HG02943 (cell line): ENCODE measurements at regions not wholly inside any gene's neighbourhood (a gene's known extent, or its start where the extent isn't known, plus 50 kb on each side); places are given as distances from the start of the nearest gene placed in this dataset.
"Not testable (repeated sequence)": the region's sequence is repeated elsewhere in the genome, so short reads cannot be mapped to it uniquely, and the experiment has no call there.

Experiments used
- ATAC-seq: cut with Tn5 transposase; IDR thresholded peaks from one replicate; pipeline ENCODE4 v1.9.1; 2021; ENCODE audit warnings: mild to moderate bottlenecking, low read depth, moderate library complexity; ENCODE audit not compliant: unreplicated experiment

DNA sequence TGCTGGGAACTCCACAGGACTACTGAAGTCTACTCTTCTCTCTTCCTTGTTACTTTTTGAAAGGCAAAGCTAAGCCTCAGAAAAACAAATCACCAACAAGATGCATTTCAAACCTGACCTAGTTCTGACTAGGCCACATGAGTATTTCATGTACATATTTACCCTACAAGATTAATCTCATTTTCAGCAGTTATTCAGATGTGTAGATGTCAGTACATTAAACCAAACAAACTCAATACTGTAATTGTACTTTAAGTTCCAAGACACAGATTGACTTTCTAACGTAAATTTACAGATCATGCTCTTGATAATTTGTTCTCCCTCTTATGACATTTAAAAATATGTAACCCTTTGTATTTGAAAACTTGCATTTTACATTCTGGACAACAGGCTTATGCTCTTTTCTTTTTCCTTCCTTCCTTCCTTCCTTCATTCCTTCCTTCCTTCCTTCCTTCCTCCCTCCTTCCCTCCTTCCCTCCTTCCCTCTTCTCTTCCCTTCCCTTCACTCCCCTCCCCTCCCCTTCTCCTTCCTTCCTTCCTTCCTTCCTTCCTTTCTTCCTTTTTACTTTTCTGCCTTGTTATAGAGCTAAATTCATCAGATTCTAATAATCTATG lies 1653.4 kb downstream of the EFNA5 start:
- no peak for ATAC-seq

DNA sequence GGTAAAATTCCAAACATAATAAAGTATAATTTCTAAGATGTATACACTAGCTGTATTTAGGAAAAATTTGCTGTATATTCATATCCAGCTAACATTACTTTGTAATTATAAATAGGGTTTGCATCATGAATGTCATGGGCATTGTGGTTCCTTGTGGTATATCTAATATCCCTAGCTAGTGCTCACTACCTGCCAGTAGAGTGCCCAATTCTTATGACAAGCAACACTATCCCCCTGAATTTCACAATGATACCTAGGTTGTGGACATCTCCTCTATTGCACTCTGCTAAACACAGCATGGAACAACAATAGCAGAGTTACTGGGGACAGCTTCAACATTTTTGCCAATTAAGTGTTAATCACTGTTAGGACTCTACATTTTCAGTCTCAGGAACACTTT lies 1656.5 kb downstream of the EFNA5 start:
- no peak for ATAC-seq

DNA sequence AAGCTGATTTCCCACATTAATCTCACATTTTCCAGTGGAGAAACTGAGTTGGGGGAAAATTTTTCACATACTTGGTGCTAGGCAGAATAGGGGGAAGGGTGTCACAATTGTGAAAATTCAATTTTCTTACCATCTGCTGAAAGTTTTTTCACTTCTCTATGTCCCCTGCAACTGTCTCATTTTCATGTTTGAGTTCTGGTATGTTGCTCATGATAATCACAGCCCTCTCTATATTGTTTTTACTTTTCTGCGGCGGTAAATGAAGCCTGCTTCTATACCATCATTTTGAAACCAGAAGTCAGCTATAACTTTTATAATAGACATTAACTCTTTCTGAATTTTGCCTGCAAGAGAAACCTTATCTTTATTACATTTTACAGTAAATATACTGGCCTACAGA lies 1664.5 kb downstream of the EFNA5 start:
- ATAC-seq, result no peak

DNA sequence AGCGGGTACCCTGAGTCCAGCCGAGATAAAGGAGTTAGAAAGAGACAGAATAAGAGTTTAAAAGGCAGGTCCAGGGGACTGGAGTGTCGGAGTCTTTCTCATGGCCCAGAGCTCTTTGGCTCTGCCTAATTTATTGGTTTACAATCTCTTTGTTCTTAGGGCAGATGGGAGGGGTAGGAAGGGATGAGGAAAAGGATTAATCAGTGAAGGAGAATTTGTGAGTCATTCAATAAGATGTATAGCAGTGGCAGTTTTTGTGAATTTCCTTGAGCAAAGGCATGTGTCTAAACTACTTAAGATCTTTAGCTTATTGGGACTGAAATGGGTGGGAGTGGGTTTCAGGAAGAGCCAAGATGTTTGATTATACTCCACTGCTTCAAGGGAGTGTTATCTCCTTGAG lies 1671.7 kb downstream of the EFNA5 start:
- ATAC-seq, result not testable (repeated sequence)

DNA sequence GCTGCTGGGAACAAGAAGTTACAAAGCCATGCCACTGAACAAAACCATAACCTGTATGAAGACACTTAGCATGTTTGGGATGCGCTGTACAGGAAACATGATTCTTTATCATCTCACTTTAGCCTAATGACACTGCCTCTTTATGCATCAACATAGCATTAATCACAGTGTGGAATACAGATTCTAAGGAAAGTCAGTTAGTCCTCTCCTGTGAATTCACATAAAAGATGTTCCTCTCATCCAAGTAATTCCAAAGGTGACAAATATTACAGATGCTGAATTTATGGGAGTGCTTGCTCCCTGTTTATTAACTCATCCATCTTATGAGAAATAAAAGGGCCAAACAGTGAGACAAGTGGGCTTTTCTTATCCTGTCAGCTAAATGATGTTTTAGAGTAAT lies 1677.7 kb downstream of the EFNA5 start:
- no peak for ATAC-seq

DNA sequence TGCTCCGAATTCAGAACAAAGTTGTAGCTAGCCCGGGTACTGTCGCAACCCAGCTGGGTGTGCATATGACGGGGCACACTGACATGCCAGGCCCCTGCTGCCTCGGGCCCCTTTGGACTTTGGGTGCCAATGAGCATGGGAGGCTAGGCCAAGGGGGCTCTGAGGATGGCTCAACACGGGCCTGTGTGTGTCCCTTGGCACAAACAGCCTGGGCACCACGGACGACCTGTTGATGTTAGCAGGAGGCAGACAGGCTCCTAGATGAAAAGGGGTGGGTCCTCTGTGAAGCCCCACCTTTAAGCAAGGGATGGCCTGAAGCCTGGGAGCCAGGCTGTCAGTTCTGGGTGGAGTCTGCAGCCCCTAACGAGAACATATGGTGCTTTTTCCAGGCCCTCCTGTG lies 1688.2 kb downstream of the EFNA5 start:
- ATAC-seq, result no peak

DNA sequence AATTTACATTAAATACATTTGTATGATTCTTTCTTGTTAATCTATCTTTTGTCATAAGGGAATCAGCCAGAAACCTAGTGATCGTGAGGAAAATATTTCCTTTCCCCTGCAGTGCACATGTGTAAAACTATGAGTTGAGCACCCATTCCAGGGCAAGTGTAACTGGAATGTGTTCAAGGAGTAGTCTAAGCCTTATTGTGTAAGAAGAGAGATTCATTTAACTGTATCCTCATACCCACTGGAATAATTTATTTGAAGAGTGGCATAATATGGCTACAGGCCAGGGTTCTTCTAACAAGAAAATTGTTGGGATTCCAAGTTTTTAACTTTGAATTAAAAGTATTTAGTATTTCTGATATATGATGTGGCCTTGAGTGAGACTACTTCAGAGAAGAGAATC lies 1692.7 kb downstream of the EFNA5 start:
- no peak for ATAC-seq

DNA sequence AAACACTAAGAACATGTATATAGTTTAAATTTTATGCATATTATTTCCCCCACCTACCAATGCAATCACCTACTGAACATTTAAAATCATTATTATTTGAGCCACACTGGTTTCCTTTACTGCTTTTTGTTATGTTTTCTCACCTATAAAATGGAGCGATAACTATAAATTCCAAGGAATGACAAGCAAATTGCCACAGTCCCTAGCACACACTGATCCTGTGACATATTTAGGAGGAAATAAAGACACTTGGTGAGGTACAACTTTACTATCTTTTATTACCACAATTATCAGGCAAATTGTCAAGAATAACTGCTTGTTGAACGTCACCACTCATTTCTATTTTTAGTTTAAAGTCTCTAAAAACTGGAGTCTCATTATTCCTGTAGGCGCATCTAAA lies 1693.6 kb downstream of the EFNA5 start:
- no peak for ATAC-seq

DNA sequence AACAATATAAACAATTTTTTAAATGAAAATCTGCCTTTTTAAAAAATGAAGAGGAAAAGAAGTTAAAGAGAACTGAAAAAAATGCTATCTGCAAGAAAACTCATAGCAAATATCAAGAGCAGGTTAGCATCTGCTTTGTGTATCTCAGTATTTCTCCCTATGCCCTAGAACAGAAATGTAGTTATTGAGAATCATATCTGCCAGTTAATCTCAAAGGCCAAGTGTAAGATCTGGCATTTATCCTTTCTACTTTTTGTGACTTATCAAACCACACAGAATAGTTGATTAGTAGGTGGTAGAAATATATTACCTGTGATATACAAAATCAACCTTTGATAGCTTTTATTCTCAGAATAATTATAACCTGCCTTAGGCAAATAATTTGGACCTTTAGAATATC lies 1699.8 kb downstream of the EFNA5 start:
- no peak for ATAC-seq

DNA sequence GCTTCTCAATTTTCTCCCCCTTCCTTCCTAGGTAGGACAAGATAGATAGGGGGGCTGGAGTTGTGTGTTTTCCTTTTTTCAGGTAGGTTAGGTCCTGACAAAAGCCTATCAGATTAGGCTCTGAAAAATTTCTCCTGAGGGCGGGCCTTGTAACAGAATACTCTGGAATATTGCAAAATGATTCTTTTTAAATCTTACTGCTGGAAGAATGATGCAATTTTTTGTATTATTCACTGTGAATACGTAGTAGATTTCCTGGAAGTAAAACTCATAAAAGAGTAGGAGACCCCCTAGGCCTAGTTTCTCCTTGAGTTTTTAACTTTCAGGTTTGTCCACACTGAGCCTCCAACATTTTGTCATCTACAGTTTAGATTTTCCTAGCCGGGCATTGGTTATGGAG lies 1701.8 kb downstream of the EFNA5 start:
- no peak for ATAC-seq

DNA sequence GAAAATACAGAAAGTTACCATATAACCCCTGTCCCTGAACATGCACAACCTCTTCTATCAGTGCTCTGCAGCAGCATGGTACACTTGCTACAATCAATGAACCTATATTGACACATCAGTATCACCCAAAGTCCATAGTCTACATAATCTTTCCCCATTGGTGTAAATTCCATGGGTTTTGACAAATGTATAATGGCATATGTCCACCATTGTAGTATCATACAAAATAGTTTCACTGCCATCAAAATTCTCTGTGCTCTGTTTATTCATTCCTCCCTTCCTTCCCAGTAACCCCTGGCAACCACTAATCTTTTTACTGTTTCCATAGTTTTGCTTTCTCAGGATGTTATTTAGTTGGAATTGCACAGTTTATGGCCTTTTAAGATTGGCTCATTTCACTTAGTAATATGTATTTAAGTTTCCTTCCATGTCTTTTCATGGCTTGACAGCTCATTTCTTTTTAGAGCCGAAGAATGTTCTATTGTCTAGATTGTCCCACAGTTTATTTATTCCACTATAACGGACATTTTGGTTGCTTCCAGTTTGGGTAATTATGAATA lies 1707.0 kb downstream of the EFNA5 start:
- ATAC-seq, result no peak

DNA sequence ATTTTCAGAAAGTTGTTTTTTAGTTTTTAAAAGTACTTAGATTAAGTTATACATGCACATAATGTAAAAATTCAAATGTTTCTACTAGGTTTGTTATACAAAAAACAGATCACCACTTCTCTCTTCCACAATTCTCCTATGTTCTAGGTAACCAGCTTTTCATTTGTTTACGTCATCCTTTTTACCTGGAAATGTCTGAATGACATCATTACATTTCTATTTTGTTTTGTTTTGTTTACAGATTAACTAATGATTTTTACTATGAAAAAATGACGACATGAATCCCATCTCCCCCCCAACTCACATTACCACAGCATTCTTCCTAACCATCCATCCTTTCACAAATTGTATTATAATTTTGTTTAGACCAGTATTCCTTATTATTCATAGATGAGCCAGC lies 1709.2 kb downstream of the EFNA5 start:
- no peak for ATAC-seq

DNA sequence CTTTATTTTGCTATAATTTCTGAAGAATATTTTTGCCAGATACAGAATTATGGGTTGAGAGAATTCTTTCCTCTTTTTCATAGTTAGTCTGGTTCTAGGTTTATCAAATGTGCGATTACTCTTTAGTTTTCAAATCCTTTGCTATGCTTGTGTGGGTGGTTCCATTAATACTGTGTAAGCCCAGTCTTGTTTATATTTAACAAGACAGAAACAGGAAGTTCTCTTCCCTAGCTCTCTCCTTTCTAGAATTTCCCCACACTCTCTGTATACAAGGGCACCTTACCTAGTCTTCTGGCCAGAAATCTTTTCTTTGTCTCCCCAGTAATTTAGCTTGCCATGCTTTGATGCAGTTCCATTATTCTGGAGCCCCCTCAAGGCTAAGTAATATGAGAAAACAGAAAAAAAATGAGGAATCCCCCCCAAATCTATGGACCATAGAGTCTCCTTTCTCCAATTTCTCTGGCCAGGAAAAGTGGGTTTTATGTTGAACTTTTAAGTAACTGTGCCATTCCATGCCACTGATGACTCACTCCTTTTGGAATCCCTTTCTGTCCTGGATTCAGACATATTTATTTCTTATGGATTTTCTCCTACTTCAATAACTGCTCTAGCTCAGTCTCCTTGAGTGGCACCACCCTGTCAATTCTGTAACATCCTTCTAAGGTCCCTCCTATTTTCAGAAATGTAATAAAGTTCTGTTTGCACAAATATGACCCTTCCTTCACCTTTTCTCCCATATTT lies 1714.1 kb downstream of the EFNA5 start:
- ATAC-seq, result no peak

DNA sequence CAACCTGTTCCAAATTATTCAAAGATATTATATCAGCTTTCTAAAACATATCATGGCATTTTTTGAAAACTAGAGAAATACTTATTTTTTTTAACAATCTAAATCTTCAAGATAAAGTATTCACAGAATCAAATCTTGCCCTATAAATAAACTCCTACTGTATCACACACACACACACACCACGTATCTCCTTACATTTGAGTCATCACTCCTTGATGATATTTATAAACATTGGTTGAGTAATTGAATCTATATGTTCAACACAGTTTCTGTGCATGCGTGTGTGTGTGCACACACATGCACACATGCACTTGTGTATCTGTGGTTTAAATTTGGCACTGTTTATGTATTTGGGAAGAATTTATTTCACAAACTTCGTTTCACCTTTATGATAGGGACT lies 1716.4 kb downstream of the EFNA5 start:
- no peak for ATAC-seq

DNA sequence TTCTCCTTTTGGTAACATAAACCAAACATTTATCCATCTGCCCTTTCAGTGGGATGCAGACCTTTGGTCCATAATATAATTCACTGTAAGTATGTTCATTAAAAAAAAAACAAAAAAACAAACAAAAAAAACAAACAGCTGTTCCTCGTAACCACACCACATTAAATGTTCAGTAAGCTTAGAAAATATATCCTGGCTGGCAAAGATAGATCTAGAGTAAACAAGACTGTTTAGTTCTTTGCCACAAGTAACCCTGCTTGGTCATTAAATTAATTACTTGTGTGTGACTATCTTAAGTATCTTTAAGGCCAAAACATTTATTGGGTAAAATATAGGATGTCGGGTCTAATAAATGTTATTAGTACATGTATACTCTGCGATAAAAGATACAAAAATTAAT lies 1717.1 kb downstream of the EFNA5 start:
- no peak for ATAC-seq

DNA sequence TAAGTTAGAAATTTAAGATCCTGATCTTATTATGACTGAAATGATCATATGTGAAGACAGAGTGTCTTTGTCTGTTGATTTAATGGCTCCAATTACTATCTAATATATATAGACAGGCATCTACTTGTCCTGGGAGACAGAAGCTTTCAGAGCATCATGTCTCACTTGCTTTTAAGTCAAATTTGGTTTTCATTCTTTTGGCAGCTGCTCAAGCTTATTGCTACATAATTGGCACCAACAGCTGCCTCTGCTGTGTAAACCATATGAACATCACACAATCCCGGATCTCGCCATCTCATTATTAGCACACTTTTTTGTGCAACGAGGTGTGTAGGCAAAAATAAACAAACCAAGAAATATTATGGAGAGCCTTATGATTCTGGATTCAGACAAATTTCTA lies 1717.9 kb downstream of the EFNA5 start:
- ATAC-seq, result no peak

DNA sequence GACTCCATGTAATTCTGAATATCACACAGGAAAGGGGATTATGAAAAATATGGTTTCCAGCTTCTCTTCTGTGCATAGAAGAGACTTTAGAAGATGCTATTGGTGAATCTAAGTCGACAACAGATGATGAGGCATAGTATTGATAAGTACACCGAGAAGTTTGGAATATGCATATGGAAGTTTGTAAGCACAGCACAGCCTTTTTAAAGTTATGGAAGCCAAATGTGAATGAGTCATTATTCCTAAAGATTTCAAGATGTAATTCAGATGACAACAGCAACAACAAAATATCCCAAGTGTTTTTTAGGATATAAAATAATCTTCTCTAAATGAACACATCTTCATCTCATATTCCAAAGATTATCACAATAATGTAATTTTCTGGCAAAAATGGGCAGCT lies 1723.3 kb downstream of the EFNA5 start:
- ATAC-seq, result no peak

DNA sequence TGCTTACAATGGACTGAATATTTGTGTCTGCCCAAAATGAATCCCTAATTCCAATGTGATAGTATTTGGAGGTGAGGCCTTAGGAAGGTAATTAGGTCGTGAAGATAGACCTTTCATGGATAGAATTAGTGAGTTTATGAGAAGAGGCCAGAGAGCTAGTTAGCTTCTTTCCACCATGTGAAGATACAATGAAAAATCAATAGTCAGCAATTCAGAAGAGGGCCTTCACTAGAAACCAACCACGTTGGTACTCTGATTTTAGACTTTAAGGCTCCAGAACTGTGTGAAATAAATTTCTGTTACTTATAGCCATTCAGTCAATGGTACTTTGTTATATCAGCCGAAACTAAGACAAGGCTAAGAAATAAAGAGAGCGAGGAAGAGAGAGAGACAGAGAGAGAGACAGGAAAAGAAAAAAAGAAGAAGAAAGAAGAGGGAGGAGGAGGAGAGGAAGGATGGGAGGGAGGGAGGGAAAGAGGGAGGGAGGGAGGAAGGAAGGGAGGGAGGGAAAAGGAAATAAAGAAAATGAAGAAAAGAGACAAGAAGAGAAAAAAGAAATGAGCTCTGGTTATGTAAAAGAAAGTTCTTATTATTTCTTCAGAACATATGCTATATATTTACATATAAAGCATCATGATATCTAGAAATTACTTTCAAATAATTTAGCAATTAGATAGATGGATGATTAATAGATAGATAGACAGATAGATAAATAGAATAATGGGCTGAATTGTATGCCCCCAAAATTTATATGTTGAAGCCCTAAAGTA lies 1725.3 kb downstream of the EFNA5 start:
- no peak for ATAC-seq

DNA sequence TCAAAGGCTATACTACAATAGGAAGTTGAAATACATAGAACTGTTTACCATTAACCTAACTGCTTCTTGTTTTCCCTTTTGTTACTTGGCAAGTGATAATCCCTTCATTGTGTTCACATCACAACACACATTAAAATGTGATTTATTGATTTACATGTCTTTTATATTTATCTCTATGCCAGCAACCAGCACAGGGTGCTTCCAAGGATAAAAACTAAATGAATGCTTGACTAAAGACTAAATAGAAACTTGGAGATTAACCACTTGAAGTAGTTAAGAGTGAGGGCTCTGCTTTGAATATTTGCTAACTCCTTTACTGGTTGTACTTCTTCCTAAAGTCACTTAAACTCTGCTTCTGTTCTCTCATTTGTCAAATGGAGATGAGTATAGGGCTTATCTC lies 1730.6 kb downstream of the EFNA5 start:
- no peak for ATAC-seq

DNA sequence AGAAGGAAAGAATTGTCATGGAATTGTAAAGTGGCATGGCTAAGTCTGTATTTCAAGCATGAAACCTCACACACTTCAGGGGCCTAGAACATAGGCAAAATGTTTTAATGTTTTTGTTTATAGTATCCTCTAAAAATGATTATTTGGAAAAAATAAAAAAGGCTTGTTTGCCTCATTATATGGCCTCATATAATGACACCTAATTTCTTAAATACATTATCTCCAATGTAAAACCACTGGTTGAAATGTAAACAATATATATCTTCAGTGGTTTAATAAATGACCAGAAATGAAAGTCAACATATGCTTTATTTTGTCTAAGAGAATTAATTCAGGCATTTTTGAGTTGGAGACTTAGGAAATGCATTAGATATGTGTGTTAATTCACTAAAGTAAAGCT lies 1736.6 kb downstream of the EFNA5 start:
- ATAC-seq, result no peak

DNA sequence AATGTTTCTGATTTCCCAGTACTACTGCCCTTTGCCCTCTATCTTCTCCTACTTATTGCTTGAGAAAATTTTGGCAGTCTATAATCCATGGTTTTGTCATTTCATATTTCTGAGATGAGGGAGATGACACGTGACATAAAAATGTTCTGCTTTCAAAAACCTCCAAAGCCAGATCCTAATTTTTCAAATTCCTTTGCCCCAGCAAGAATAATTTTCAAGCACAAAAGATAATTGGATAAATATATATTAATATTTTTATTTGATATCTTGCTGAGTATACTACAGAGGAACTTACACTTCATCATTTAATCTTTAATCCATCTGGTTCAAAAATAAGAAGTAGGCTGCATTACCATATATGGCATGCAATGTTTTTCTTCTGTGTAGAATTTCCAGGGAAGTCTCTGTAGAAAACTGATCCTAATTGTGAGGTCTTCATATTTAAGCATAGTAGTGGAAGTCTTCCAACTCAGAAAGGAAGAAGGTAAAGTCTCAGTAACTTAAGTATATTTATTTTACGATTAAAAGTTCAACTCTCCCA lies 1738.8 kb downstream of the EFNA5 start:
- ATAC-seq, result no peak
